K562 (cell line): ENCODE measurements at regions not wholly inside any gene's neighbourhood (a gene's known extent, or its start where the extent isn't known, plus 50 kb on each side); places are given as distances from the start of the nearest gene placed in this dataset.

Experiments
- BCOR ChIP-seq: fragments of 450-650 bp; IDR thresholded peaks from 2 replicates; pipeline ENCODE4 v1.6.1; 2016
- EHMT2 ChIP-seq: fragments of 450-650 bp; IDR thresholded peaks from 2 replicates; pipeline ENCODE4 v1.6.1; 2018; ENCODE audit warnings: antibody characterized with exemption
- FOXP1 ChIP-seq: sonication (generic); formaldehyde crosslinking; IDR thresholded peaks from 2 replicates; pipeline ENCODE4 v1.8.0; 2022; ENCODE audit warnings: mild to moderate bottlenecking, missing genetic modification reagents
- HMGN3 ChIP-seq: IDR thresholded peaks from 2 replicates; pipeline ENCODE4 v1.6.1; 2011; ENCODE audit warnings: borderline replicate concordance, low read depth, mild to moderate bottlenecking, mixed read lengths, low read length; ENCODE audit not compliant: insufficient read length; ENCODE audit errors: extremely low read depth
- KHSRP ChIP-seq: fragments of 450-650 bp; IDR thresholded peaks from 2 replicates; pipeline ENCODE4 v1.6.1; 2017
- MGA ChIP-seq: fragments of 450-650 bp; IDR thresholded peaks from 2 replicates; pipeline ENCODE4 v1.6.1; 2016; ENCODE audit warnings: mild to moderate bottlenecking, moderate library complexity
- PBX2 ChIP-seq, 2 experiments: IDR thresholded peaks in 1 of 2; conservative IDR thresholded peaks in 1 of 2; 2 replicates each; pipeline ENCODE4 v1.6.1; 2016; ENCODE audit warnings: low read depth in 2 of 2, mild to moderate bottlenecking in 1 of 2, missing compliant biosample characterization in 1 of 2, missing genetic modification characterization in 1 of 2, moderate library complexity in 1 of 2
- POU5F1 ChIP-seq: fragments of 150-350 bp; IDR thresholded peaks from 2 replicates; pipeline ENCODE4 v1.6.1; 2014; ENCODE audit warnings: borderline replicate concordance, low read length, low read depth, mild to moderate bottlenecking; ENCODE audit not compliant: partially characterized antibody
- SIRT6 ChIP-seq: IDR thresholded peaks from one replicate; pipeline ENCODE4 v1.6.1; 2012; ENCODE audit warnings: low read depth, mild to moderate bottlenecking, control low read depth, inconsistent platforms, low read length, moderate library complexity
- ZBTB33 ChIP-seq: sonication (generic); formaldehyde crosslinking; IDR thresholded peaks from 2 replicates; pipeline ENCODE4 v1.8.1; 2023; ENCODE audit warnings: mild to moderate bottlenecking, missing genetic modification reagents
- ZNF408 ChIP-seq: fragments of 250-450 bp; sonication (Bioruptor Pico); IDR thresholded peaks from 2 replicates; pipeline ENCODE4 v1.4.0; 2020; ENCODE audit warnings: low read depth, mild to moderate bottlenecking, moderate library complexity

GRCh38 chr18:25921677-25922421 lies 168.6 kb downstream of the SS18 start (continued):
- TF ChIP-seq PBX2 (CRISPR knock-in tag; IDR thresholded peaks at IDR 0.05; ENCODE audit: low read depth) (no peak), PBX2 (tag; conservative IDR thresholded peaks at IDR 0.05; ENCODE audit: low read depth) (0 out of 2 replicates have a peak, but pooled peaks have one; percentile 23), BCOR (no peak), MGA (no peak), POU5F1 (no peak), ZBTB33 (CRISPR knock-in tag) (no peak), KHSRP (no peak), HMGN3 (no peak), SIRT6 (no peak), EHMT2 (peak; percentile 96), FOXP1 (CRISPR knock-in tag) (no peak), ZNF408 (CRISPR knock-in tag) (no peak)
